ENCODE measurements at regions not wholly inside any gene's neighbourhood (a gene's known extent, or its start where the extent isn't known, plus 50 kb on each side); places are given as distances from the start of the nearest gene placed in this dataset.

DNA sequence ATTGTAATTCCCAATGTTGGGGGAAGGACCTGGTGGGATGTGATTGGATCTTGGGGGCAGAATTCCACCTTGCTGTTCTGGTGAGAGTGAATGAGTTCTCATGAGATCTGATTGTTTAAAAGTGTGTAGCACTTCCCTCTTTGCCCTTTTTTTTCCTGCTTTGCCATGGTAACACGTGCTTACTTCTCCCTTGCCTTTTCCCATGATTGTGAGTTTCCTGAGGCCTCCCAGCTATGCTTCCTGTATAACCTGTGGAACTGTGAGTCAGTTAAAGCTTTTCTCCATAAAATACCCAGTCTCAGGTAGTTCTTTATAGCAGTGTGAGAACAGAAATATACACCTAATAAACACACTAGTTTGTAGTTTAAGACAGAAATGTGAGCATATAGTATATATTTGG is 166.8 kb upstream of the MAGI2 start:
- no peak for DNase-seq (ENCODE audit: low read depth)
- no peak overlapping the region for H3K4me3 ChIP-seq (ENCODE audit: low read depth, low read length)
- TF ChIP-seq, protein P1, sequence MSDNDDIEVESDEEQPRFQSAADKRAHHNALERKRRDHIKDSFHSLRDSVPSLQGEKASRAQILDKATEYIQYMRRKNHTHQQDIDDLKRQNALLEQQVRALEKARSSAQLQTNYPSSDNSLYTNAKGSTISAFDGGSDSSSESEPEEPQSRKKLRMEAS (IDR thresholded peaks at IDR 0.05; ENCODE audit: low read depth, low read length) = no peak
- TF ChIP-seq POLR2A (IDR thresholded peaks at IDR 0.05; ENCODE audit: extremely low read depth, insufficient read length) = no peak

DNA sequence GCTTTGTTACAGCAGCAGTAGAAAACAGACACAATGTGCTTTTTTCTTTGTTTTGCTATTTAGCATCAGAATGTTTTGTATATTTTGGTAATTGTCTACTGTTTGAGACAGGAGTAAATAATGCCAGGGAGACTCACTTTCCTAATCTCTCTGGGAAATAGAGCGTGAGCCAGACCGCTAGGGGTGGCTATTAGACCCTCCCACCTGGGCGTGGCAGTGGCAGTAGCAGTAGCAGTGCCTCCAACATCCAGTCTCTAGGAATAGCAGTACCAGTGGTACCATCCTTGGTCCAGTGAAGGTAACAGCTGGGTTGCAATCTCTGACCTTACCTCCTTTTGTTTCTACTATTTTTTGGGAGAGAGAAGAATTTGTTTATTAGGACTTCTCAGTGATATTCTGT is 165.7 kb upstream of the MAGI2 start:
- no peak for DNase-seq (ENCODE audit: low read depth)
- no peak for TF ChIP-seq POLR2A (IDR thresholded peaks at IDR 0.05; ENCODE audit: extremely low read depth, insufficient read length)
- no peak for TF ChIP-seq MYC (IDR thresholded peaks at IDR 0.05; ENCODE audit: low read depth, low read length)
- TF ChIP-seq CTCF (IDR thresholded peaks at IDR 0.05; ENCODE audit: low read depth, low read length) = no peak
- TF ChIP-seq, protein P1 (IDR thresholded peaks at IDR 0.05; ENCODE audit: low read depth, low read length) = no peak
- H3K4me3 ChIP-seq (ENCODE audit: low read depth, low read length) = no peak overlapping the region

DNA sequence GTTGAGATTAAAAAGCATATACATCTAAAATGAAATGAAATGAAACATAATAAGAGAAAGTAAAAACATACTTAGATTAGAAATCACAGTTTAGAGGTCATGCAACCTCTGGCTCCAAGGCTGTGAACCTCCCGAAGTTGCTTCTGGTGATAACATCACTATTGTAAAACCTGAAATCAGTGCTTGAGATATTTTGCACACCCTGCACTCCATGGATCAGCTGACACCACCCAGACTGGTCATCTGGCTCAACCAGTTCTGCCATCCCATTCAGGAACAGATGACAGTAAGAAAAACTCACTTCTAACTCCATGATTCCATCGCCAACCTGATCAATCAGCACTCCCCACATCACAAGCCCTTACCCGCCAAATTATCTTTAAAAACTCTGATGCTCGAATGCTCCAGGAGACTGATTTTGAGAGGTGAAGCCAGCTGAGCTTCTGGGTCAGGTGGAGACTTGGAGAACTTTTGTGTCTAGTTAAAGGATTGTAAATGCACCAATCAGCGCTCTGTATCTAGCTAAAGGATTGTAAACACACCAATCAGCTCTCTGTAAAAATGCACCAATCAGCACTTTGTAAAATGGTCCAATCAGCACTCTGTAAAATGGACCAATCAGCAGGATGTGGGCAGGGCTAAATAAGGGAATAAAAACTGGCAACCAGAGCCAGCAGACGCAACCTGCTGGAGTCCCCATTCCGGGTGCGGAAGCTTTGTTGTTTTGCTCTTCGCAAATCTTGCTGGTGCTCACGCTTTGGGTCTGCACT is 162.6 kb upstream of the MAGI2 start:
- no peak overlapping the region for H3K4me3 ChIP-seq (ENCODE audit: low read depth, low read length)
- DNase-seq (ENCODE audit: low read depth) = no peak
- TF ChIP-seq CTCF (IDR thresholded peaks at IDR 0.05; ENCODE audit: low read depth, low read length) (no peak), MYC (IDR thresholded peaks at IDR 0.05; ENCODE audit: low read depth, low read length) (no peak), POLR2A (IDR thresholded peaks at IDR 0.05; ENCODE audit: extremely low read depth, insufficient read length) (no peak)
- TF ChIP-seq, protein P1 (IDR thresholded peaks at IDR 0.05; ENCODE audit: low read depth, low read length) = no peak

DNA sequence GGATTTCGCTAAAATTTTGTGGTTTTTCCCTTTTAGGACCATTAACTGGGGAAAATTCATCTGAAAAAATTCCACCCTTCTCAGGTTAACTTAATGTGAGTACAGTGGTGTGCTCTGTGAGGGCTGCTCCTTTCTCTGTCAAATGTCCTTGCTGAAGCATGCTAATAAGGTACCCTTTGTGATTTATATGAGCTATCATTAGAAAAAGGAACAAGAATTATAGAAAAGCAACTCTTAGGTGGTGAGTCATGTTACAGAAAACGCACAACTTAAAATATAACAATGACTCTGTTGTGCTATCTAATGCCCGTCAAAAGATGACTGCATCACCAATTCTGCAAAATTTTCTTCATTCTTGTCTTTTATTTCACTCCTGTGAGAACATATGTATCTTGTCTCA is 162.0 kb upstream of the MAGI2 start:
- no peak overlapping the region for H3K4me3 ChIP-seq (ENCODE audit: low read depth, low read length)
- no peak for DNase-seq (ENCODE audit: low read depth)
- TF ChIP-seq CTCF (IDR thresholded peaks at IDR 0.05; ENCODE audit: low read depth, low read length) (no peak), POLR2A (IDR thresholded peaks at IDR 0.05; ENCODE audit: extremely low read depth, insufficient read length) (no peak), MYC (IDR thresholded peaks at IDR 0.05; ENCODE audit: low read depth, low read length) (no peak)
- TF ChIP-seq, protein P1 (IDR thresholded peaks at IDR 0.05; ENCODE audit: low read depth, low read length) = no peak

GRCh38 chr7:79612903-79613302 is 159.4 kb upstream of the MAGI2 start:
- DNase-seq (ENCODE audit: low read depth) = no peak

More at GRCh38 chr7:79612903-79613302, 159.4 kb upstream of the MAGI2 start:
- TF ChIP-seq POLR2A (IDR thresholded peaks at IDR 0.05; ENCODE audit: extremely low read depth, insufficient read length) (no peak), MYC (IDR thresholded peaks at IDR 0.05; ENCODE audit: low read depth, low read length) (no peak), CTCF (IDR thresholded peaks at IDR 0.05; ENCODE audit: low read depth, low read length) (no peak)
- TF ChIP-seq, protein P1 (IDR thresholded peaks at IDR 0.05; ENCODE audit: low read depth, low read length) = no peak
- no peak overlapping the region for H3K4me3 ChIP-seq (ENCODE audit: low read depth, low read length)

All from NB4 (cell line).